A673 (cell line): ENCODE measurements at regions not wholly inside any gene's neighbourhood (a gene's known extent, or its start where the extent isn't known, plus 50 kb on each side); places are given as distances from the start of the nearest gene placed in this dataset.
A peak's percentile ranks its signal among the peaks of the same experiment; 100 is the strongest.
"Not testable (repeated sequence)": the region's sequence is repeated elsewhere in the genome, so short reads cannot be mapped to it uniquely, and the experiment has no call there.

Source experiments
- BruUV-seq: library from RNA; stranded (reverse); fragments of 400-500 nt; replicated peaks from 2 replicates; lab custom pipeline; 2021; lab: Mats Ljungman, UMichigan
- CTCF ChIA-PET: fragments of 300-600 bp; sonication (Branson Sonifier 250); formaldehyde crosslinking; loops from one replicate; lab custom pipeline; 2022; ENCODE audit warnings: antibody characterized with exemption; lab: Charles Lee
- POLR2A ChIA-PET: fragments of 300-600 bp; sonication (Branson Sonifier 250); formaldehyde crosslinking; loops from one replicate; lab custom pipeline; 2022; ENCODE audit warnings: antibody characterized with exemption; ENCODE audit not compliant: low non-redundant PET; lab: Charles Lee
- DNase-seq: peaks from one replicate; pipeline ENCODE4 v3.0.0-alpha.2; 2015; ENCODE audit warnings: low spot score
- H3K27ac ChIP-seq: fragments of 200-600 bp; sonication (generic); 2 replicates; pipeline ENCODE4 v1.5.1; 2016; ENCODE audit warnings: mixed run types, low read depth, mild to moderate bottlenecking, mixed read lengths, antibody characterized with exemption, low read length; ENCODE audit not compliant: poor library complexity, severe bottlenecking
- H3K27me3 ChIP-seq: fragments of 200-600 bp; sonication (generic); replicated peaks from 2 replicates; pipeline ENCODE4 v1.6.1; 2017; ENCODE audit warnings: mixed run types, low read depth, mild to moderate bottlenecking, mixed read lengths, antibody characterized with exemption, low read length; ENCODE audit not compliant: insufficient read depth, poor library complexity
- H3K36me3 ChIP-seq: fragments of 200-600 bp; sonication (generic); 2 replicates; pipeline ENCODE4 v1.6.1; 2016; ENCODE audit warnings: mixed run types, mild to moderate bottlenecking, mixed read lengths, antibody characterized with exemption, low read length; ENCODE audit not compliant: insufficient read depth, poor library complexity, severe bottlenecking
- H3K4me1 ChIP-seq: fragments of 200-600 bp; sonication (generic); 2 replicates; pipeline ENCODE4 v1.6.1; 2017; ENCODE audit warnings: mixed run types, mild to moderate bottlenecking, mixed read lengths, antibody characterized with exemption, low read length; ENCODE audit not compliant: insufficient read depth, poor library complexity, severe bottlenecking
- H3K4me3 ChIP-seq: fragments of 200-600 bp; sonication (generic); 2 replicates; pipeline ENCODE4 v1.5.1; 2016; ENCODE audit warnings: low read depth, mixed run types, mild to moderate bottlenecking, mixed read lengths, low read length; ENCODE audit not compliant: poor library complexity, severe bottlenecking
- H3K9me3 ChIP-seq: fragments of 200-600 bp; sonication (generic); 2 replicates; pipeline ENCODE4 v1.6.1; 2016; ENCODE audit warnings: mixed run types, low read depth, mild to moderate bottlenecking, mixed read lengths, antibody characterized with exemption, low read length; ENCODE audit not compliant: poor library complexity, severe bottlenecking
- EZH2 ChIP-seq: fragments of 200-600 bp; sonication (generic); IDR thresholded peaks from 2 replicates; pipeline ENCODE4 v1.6.1; 2017; ENCODE audit warnings: borderline replicate concordance, low read depth, mild to moderate bottlenecking, mixed read lengths, antibody characterized with exemption, low read length; ENCODE audit not compliant: poor library complexity, severe bottlenecking
- intact Hi-C: fragments of 100-400 bp; cut with micrococcal nuclease; formaldehyde crosslinking; loops from one replicate; pipeline ENCODE4 v1.10.0; 2022; ENCODE audit not compliant: unreplicated experiment
- TF ChIP-seq, protein P1 (sequence below): fragments of 300-800, 200-600 bp; sonication (generic); conservative IDR thresholded peaks from 2 replicates; pipeline ENCODE4 v1.5.1; 2017; ENCODE audit warnings: low read depth, mild to moderate bottlenecking, antibody characterized with exemption, low read length, moderate library complexity, mixed read lengths

DNA sequence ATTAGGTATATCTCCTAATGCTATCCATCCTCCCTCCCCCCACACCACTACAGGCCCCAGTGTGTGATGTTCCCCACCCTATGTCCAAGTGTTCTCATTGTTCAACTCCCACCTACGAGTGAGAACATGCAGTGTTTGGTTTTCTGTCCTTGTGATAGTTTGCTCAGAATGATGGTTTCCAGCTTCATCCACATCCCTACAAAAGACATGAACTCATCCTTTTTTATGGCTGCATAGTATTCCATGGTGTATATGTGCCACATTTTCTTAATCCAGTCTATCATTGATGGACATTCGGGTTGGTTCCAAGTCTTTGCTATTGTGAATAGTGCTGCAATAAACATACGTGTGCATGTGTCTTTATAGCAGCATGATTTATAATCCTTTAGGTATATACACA, 53.8 kb upstream of the HIVEP2 start:
- BruUV-seq, POLR2A ChIA-PET, H3K36me3 ChIP-seq, H3K27me3 ChIP-seq, DNase-seq, CTCF ChIA-PET, H3K4me3 ChIP-seq, H3K27ac ChIP-seq, H3K9me3 ChIP-seq, H3K4me1 ChIP-seq, intact Hi-C loops: not testable (repeated sequence)

DNA sequence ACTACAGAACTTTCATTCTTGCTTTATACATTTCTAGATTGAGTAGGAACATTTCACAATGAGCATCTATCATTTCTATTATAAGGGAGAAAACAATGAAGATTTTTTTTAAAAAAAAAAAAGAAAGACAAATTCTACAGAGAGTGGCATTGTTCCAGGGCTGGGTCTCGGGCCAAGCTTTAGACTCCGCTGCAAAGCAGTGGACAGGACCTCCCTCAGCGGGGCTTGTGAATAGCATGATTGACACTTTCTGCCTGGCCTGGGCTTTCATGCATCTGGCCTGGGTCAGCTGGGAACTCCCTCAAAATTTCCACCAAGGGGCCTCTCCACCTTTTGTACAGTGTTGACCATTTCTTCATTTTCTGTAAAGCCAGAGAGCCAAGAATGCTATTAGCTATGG, 55.8 kb upstream of the HIVEP2 start:
- H3K4me1 ChIP-seq, result no peaks in the 10 kb centered on the region
- intact Hi-C loops, result no loop called here
- no TSS peak for BruUV-seq
- no peak for DNase-seq
- TF ChIP-seq, protein P1, sequence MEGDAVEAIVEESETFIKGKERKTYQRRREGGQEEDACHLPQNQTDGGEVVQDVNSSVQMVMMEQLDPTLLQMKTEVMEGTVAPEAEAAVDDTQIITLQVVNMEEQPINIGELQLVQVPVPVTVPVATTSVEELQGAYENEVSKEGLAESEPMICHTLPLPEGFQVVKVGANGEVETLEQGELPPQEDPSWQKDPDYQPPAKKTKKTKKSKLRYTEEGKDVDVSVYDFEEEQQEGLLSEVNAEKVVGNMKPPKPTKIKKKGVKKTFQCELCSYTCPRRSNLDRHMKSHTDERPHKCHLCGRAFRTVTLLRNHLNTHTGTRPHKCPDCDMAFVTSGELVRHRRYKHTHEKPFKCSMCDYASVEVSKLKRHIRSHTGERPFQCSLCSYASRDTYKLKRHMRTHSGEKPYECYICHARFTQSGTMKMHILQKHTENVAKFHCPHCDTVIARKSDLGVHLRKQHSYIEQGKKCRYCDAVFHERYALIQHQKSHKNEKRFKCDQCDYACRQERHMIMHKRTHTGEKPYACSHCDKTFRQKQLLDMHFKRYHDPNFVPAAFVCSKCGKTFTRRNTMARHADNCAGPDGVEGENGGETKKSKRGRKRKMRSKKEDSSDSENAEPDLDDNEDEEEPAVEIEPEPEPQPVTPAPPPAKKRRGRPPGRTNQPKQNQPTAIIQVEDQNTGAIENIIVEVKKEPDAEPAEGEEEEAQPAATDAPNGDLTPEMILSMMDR, result no peak
- no peak for TF ChIP-seq EZH2
- H3K27me3 ChIP-seq, result no peaks in the 10 kb centered on the region
- H3K4me3 ChIP-seq, result no peak overlapping the region
- POLR2A ChIA-PET, result no interaction called here
- CTCF ChIA-PET, result no interaction called here
- H3K36me3 ChIP-seq, result no peaks in the 10 kb centered on the region
- H3K9me3 ChIP-seq, result peaks cover 3% of the 10 kb centered on the region
- no peak overlapping the region for H3K27ac ChIP-seq

DNA sequence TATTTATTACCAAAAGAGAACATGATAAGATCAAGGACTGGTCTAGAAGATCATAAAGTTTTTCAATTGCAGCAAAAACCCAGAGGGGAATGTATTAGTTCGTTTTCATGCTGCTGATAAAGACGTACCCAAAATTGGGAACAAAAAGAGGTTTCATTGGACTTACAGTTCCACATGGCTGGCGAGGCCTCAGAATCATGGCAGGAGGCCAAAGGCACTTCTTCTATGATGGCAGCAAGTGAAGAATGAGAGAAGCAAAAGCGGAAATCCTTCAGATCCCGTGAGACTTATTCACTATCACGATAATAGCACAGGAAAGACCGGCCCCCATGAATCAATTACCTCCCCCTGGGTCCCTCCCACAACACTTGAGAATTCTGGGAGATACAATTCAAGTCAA, 57.7 kb upstream of the HIVEP2 start:
- H3K27me3 ChIP-seq, result no peaks in the 10 kb centered on the region
- ChIA-PET CTCF (no interaction called here), POLR2A (no interaction called here)
- H3K9me3 ChIP-seq, result peaks cover 3% of the 10 kb centered on the region
- DNase-seq, result peak; percentile 5
- no peak overlapping the region for H3K4me3 ChIP-seq
- TF ChIP-seq EZH2, result no peak
- TF ChIP-seq, protein P1, result no peak
- intact Hi-C loops, result no loop called here
- H3K27ac ChIP-seq, result no peak overlapping the region
- no peaks in the 10 kb centered on the region for H3K4me1 ChIP-seq
- BruUV-seq, result no TSS peak
- no peaks in the 10 kb centered on the region for H3K36me3 ChIP-seq

DNA sequence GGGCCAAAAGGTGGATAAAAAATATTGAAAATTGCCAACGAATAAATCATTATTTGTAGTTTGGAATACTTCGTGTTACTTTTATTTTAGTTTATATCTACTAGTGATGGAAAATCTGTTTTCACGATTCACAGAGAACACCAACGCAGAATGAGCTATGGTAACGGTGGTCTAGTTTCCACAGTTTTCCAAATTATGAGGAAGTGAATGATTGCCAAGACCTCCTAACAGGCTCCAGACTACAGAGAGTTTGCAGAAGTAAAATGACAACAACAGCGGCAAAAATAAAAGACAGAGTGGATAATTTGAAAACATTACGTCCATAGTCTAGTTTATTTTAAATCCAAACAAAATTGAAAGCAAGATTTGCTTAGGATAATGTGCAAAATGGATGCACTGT, 57.0 kb upstream of the AIG1 start:
- ChIA-PET POLR2A (no interaction called here), CTCF (no interaction called here)
- Histone ChIP-seq H3K4me1 (no peaks in the 10 kb centered on the region), H3K9me3 (peaks cover 3% of the 10 kb centered on the region), H3K36me3 (no peaks in the 10 kb centered on the region), H3K27me3 (no peaks in the 10 kb centered on the region), H3K4me3 (no peak overlapping the region), H3K27ac (no peak overlapping the region)
- TF ChIP-seq EZH2, result no peak
- TF ChIP-seq, protein P1, result no peak
- DNase-seq, result no peak
- intact Hi-C loops, result no loop called here
- BruUV-seq, result no TSS peak
